ENCODE measurements at regions not wholly inside any gene's neighbourhood (a gene's known extent, or its start where the extent isn't known, plus 50 kb on each side); places are given as distances from the start of the nearest gene placed in this dataset.
"Not testable (repeated sequence)": the region's sequence is repeated elsewhere in the genome, so short reads cannot be mapped to it uniquely, and the experiment has no call there.

GRCh38 chr4:189235599-189235998 lies 705.1 kb upstream of the FRG1 start:
- Mint-ChIP-seq H3K4me3 (no peak overlapping the region), H3K9me3 (peaks cover 0 to 10% (median 5%) of the 10 kb centered on the region in 9 donors), H3K27me3 (no peaks in the 10 kb centered on the region), H3K27ac (no peak overlapping the region), H3K4me1 (no peaks in the 10 kb centered on the region), H3K36me3 (no peaks in the 10 kb centered on the region)
- no peak for DNase-seq
- ATAC-seq, result no peak
- POLR2A ChIA-PET, result no interaction called here

GRCh38 chr4:189236321-189236720 lies 704.4 kb upstream of the FRG1 start:
- H3K9me3 Mint-ChIP-seq, H3K36me3 Mint-ChIP-seq, H3K27ac Mint-ChIP-seq, POLR2A ChIA-PET, ATAC-seq, H3K27me3 Mint-ChIP-seq, DNase-seq, H3K4me3 Mint-ChIP-seq, H3K4me1 Mint-ChIP-seq: not testable (repeated sequence)

GRCh38 chr4:189237340-189237739 lies 703.3 kb upstream of the FRG1 start:
- DNase-seq, result no peak
- POLR2A ChIA-PET, result no interaction called here

DNA sequence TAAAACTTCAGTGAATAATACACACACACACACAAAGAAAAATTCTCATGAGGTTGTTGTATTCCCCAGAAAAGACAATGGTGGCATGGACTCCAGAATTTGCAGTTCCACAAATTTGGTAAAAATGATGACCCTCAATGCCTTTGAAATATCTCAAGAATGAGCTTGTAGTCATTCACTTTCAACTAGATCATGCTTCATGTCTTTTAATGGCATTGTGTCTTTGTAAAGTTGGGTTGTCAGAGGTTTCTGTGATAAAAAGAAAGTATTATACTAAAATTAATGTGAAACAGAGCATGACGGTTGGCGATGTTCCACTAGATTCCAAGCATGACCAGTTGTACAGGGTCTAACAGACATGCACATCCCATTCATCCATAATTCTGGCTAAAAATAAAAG lies 685.0 kb upstream of the FRG1 start:
- no peak overlapping the region for H3K27ac Mint-ChIP-seq
- H3K9me3 Mint-ChIP-seq, result peaks cover 6 to 35% (median 20%) of the 10 kb centered on the region in 9 donors
- no peaks in the 10 kb centered on the region for H3K27me3 Mint-ChIP-seq
- H3K4me1 Mint-ChIP-seq, result no peaks in the 10 kb centered on the region
- no peak overlapping the region for H3K4me3 Mint-ChIP-seq
- no peak for DNase-seq
- no peaks in the 10 kb centered on the region for H3K36me3 Mint-ChIP-seq
- POLR2A ChIA-PET, result no interaction called here
- ATAC-seq, result no peak

More at GRCh38 chr4:189237340-189237739, 703.3 kb upstream of the FRG1 start:
- Mint-ChIP-seq H3K9me3 (peaks cover 0 to 10% (median 6%) of the 10 kb centered on the region in 9 donors), H3K27ac (no peak overlapping the region), H3K27me3 (no peaks in the 10 kb centered on the region), H3K36me3 (no peaks in the 10 kb centered on the region), H3K4me3 (no peak overlapping the region), H3K4me1 (no peaks in the 10 kb centered on the region)
- ATAC-seq, result no peak

- DNase-seq, result no peak
- H3K4me3 Mint-ChIP-seq, result no peak overlapping the region
- POLR2A ChIA-PET, result no interaction called here
- no peaks in the 10 kb centered on the region for H3K36me3 Mint-ChIP-seq
- no peak overlapping the region for H3K27ac Mint-ChIP-seq
- H3K9me3 Mint-ChIP-seq, result peaks cover 0 to 33% (median 11%) of the 10 kb centered on the region in 9 donors
- H3K4me1 Mint-ChIP-seq, result no peaks in the 10 kb centered on the region
- H3K27me3 Mint-ChIP-seq, result no peaks in the 10 kb centered on the region
- no peak for ATAC-seq
These were observed 679.2 kb upstream of the FRG1 start for GRCh38 chr4:189261475-189261874.

DNA sequence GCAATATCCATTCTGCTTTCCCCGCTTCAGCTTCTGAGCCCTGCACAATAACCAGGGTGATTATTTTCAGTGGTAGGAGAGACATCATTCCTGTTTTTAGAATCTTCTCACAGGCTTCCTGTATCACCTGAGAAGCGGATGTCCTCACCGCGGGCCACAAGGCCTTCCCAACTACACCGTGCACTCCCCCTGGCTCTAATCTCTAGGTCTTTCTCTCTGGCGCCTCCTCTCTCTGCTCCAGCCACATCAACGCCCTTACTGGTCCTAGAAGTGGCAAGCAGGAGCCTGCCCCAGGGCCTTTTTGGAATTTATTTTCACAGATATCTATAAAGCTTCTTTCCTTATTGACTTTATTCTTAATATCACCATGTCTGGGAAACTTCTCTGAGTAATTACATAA lies 675.2 kb upstream of the FRG1 start:
- peaks cover 0 to 7% (median 0%) of the 10 kb centered on the region in 5 donors for H3K27me3 Mint-ChIP-seq
- H3K9me3 Mint-ChIP-seq, result peaks cover 5 to 39% (median 15%) of the 10 kb centered on the region in 9 donors
- H3K36me3 Mint-ChIP-seq, result no peaks in the 10 kb centered on the region
- ATAC-seq (no peak), DNase-seq (no peak)
- POLR2A ChIA-PET, result no interaction called here
- H3K4me3 Mint-ChIP-seq, result no peak overlapping the region
- H3K27ac Mint-ChIP-seq, result no peak overlapping the region
- peaks cover 0 to 3% (median 0%) of the 10 kb centered on the region in 4 donors for H3K4me1 Mint-ChIP-seq

- ATAC-seq (no peak), DNase-seq (no peak)
- Mint-ChIP-seq H3K36me3 (no peaks in the 10 kb centered on the region), H3K27me3 (peaks cover 0 to 7% (median 0%) of the 10 kb centered on the region in 5 donors), H3K4me3 (no peak overlapping the region), H3K9me3 (peaks cover 3 to 33% (median 12%) of the 10 kb centered on the region in 9 donors), H3K4me1 (peaks cover 0 to 3% (median 0%) of the 10 kb centered on the region in 4 donors), H3K27ac (peak overlapping the region in 1 of 10 donors; percentile 0)
- POLR2A ChIA-PET, result no interaction called here
These were observed 673.2 kb upstream of the FRG1 start for GRCh38 chr4:189267312-189267965.

- H3K27me3 Mint-ChIP-seq, result no peaks in the 10 kb centered on the region
- H3K27ac Mint-ChIP-seq, result no peak overlapping the region
- H3K36me3 Mint-ChIP-seq, result peaks cover 0 to 4% (median 0%) of the 10 kb centered on the region in 3 donors
- peaks cover 0 to 15% (median 8%) of the 10 kb centered on the region in 9 donors for H3K9me3 Mint-ChIP-seq
- DNase-seq, result no peak
- H3K4me1 Mint-ChIP-seq, result peaks cover 0 to 2% (median 0%) of the 10 kb centered on the region in 4 donors
- ATAC-seq, result no peak
- POLR2A ChIA-PET, result no interaction called here
- H3K4me3 Mint-ChIP-seq, result no peak overlapping the region
These were observed 662.0 kb upstream of the FRG1 start for GRCh38 chr4:189278597-189279165.

- no peaks in the 10 kb centered on the region for H3K27me3 Mint-ChIP-seq
- no peak overlapping the region for H3K4me3 Mint-ChIP-seq
- peaks cover 0 to 4% (median 0%) of the 10 kb centered on the region in 3 donors for H3K36me3 Mint-ChIP-seq
- no peak overlapping the region for H3K27ac Mint-ChIP-seq
- DNase-seq (no peak), ATAC-seq (no peak)
- peaks cover 0 to 2% (median 0%) of the 10 kb centered on the region in 4 donors for H3K4me1 Mint-ChIP-seq
- POLR2A ChIA-PET, result no interaction called here
- H3K9me3 Mint-ChIP-seq, result peaks cover 0 to 19% (median 8%) of the 10 kb centered on the region in 9 donors
These were observed 661.5 kb upstream of the FRG1 start for GRCh38 chr4:189279188-189279587.

DNA sequence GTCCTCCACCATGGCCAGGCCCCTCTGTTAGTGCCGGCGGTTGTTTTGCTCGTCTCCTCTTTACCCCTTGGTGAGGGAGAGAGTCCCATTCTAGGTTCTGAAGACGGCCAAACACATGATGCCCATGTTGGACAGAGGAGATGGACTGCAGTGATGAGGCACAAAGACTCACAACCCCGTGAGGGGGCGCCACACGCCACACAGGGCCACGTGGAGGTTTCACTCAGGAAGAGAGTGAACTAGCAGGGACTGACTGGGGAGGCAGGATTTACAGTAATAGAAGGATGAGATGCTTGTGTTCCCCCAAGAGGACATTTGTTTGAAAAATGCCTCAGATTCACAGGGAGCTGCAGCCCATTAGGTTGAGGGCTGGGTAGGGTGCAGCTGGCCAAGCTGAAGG lies 655.3 kb upstream of the FRG1 start:
- POLR2A ChIA-PET, result no interaction called here
- Mint-ChIP-seq H3K9me3 (peaks cover 0 to 11% (median 5%) of the 10 kb centered on the region in 9 donors), H3K4me3 (no peak overlapping the region), H3K27ac (peak overlapping the region in 1 of 10 donors; percentile 67), H3K4me1 (no peaks in the 10 kb centered on the region), H3K36me3 (no peaks in the 10 kb centered on the region), H3K27me3 (no peaks in the 10 kb centered on the region)
- DNase-seq (no peak), ATAC-seq (no peak)

- H3K27me3 Mint-ChIP-seq, result no peaks in the 10 kb centered on the region
- H3K9me3 Mint-ChIP-seq, result peaks cover 0 to 13% (median 2%) of the 10 kb centered on the region in 9 donors
- no peak overlapping the region for H3K27ac Mint-ChIP-seq
- POLR2A ChIA-PET, result no interaction called here
- H3K4me1 Mint-ChIP-seq, result no peaks in the 10 kb centered on the region
- ATAC-seq (no peak), DNase-seq (no peak)
- H3K36me3 Mint-ChIP-seq, result no peaks in the 10 kb centered on the region
- H3K4me3 Mint-ChIP-seq, result no peak overlapping the region
These were observed 648.7 kb upstream of the FRG1 start for GRCh38 chr4:189291939-189292338.

DNA sequence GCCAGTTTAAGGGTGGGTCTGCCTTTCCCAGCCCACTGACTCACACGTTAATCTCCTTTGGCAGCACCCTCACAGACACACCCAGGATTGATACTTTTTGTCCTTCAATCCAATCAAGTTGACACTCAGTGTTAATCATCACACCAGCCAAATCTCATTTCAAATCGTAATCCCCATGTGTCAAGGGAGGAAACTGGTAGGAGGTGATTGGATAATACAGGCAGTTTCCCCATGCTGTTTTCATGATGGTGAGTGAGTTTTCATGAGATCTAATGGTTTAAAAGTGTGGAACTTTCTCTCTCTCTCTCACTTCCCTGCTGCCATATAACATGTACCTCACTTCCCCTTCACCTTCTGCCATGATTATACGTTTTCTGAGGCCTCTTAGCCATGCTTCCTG lies 647.2 kb upstream of the FRG1 start:
- ATAC-seq (no peak), DNase-seq (no peak)
- Mint-ChIP-seq H3K27me3 (no peaks in the 10 kb centered on the region), H3K4me1 (no peaks in the 10 kb centered on the region), H3K27ac (no peak overlapping the region), H3K4me3 (no peak overlapping the region), H3K9me3 (peaks cover 0 to 12% (median 2%) of the 10 kb centered on the region in 9 donors), H3K36me3 (no peaks in the 10 kb centered on the region)
- POLR2A ChIA-PET, result no interaction called here

GRCh38 chr4:189294574-189294973 lies 646.1 kb upstream of the FRG1 start:
- no peaks in the 10 kb centered on the region for H3K27me3 Mint-ChIP-seq

GRCh38 chr4:189299706-189300105 lies 641.0 kb upstream of the FRG1 start:
- POLR2A ChIA-PET, result no interaction called here
- Mint-ChIP-seq H3K4me1 (no peaks in the 10 kb centered on the region), H3K36me3 (no peaks in the 10 kb centered on the region), H3K4me3 (no peak overlapping the region), H3K27me3 (no peaks in the 10 kb centered on the region), H3K27ac (no peak overlapping the region), H3K9me3 (peaks cover 2 to 20% (median 7%) of the 10 kb centered on the region in 9 donors)
- DNase-seq, result no peak
- no peak for ATAC-seq

More at GRCh38 chr4:189294574-189294973, 646.1 kb upstream of the FRG1 start:
- no peak for DNase-seq
- POLR2A ChIA-PET, result no interaction called here
- Mint-ChIP-seq H3K9me3 (peaks cover 0 to 12% (median 2%) of the 10 kb centered on the region in 9 donors), H3K4me3 (no peak overlapping the region), H3K36me3 (no peaks in the 10 kb centered on the region), H3K27ac (no peak overlapping the region), H3K4me1 (no peaks in the 10 kb centered on the region)
- no peak for ATAC-seq
